GM18505 (cell line): ENCODE measurements at regions not wholly inside any gene's neighbourhood (a gene's known extent, or its start where the extent isn't known, plus 50 kb on each side); places are given as distances from the start of the nearest gene placed in this dataset.

Experiments
- ATAC-seq: cut with Tn5 transposase; IDR thresholded peaks from one replicate; pipeline ENCODE4 v1.9.1; 2021; ENCODE audit not compliant: unreplicated experiment
- POLR2A ChIP-seq: IDR thresholded peaks from 4 replicates; pipeline ENCODE4 v1.6.1; 2011; ENCODE audit warnings: borderline replicate concordance; ENCODE audit not compliant: insufficient read depth, insufficient read length; ENCODE audit errors: extremely low read depth

GRCh38 chr4:123786920-123787319 lies 390.3 kb downstream of the SPRY1 start:
- no peak for ATAC-seq

GRCh38 chr4:123787512-123788080 lies 391.0 kb downstream of the SPRY1 start:
- no peak for TF ChIP-seq POLR2A

More at GRCh38 chr4:123786920-123787319, 390.3 kb downstream of the SPRY1 start:
- TF ChIP-seq POLR2A: no peak

GRCh38 chr4:123788577-123788976 lies 392.0 kb downstream of the SPRY1 start:
- TF ChIP-seq POLR2A: no peak
- ATAC-seq: no peak

More at GRCh38 chr4:123787512-123788080, 391.0 kb downstream of the SPRY1 start:
- ATAC-seq: no peak

- no peak for ATAC-seq
- no peak for TF ChIP-seq POLR2A
Observed at GRCh38 chr4:123790681-123791080, 394.1 kb downstream of the SPRY1 start.

GRCh38 chr4:123802082-123802645 lies 405.6 kb downstream of the SPRY1 start:
- no peak for TF ChIP-seq POLR2A
- ATAC-seq: no peak

- TF ChIP-seq POLR2A: no peak
- no peak for ATAC-seq
Observed at GRCh38 chr4:123802933-123803332, 406.3 kb downstream of the SPRY1 start.

GRCh38 chr4:123804196-123804721 lies 407.7 kb downstream of the SPRY1 start:
- TF ChIP-seq POLR2A: no peak
- ATAC-seq: no peak

- TF ChIP-seq POLR2A: no peak
- no peak for ATAC-seq
Observed at GRCh38 chr4:123806056-123806455, 409.5 kb downstream of the SPRY1 start.

- no peak for TF ChIP-seq POLR2A
- ATAC-seq: no peak
Observed at GRCh38 chr4:123807187-123807586, 410.6 kb downstream of the SPRY1 start.

- no peak for ATAC-seq
- TF ChIP-seq POLR2A: no peak
Observed at GRCh38 chr4:123807866-123808265, 411.3 kb downstream of the SPRY1 start.

GRCh38 chr4:123809864-123810263 lies 413.3 kb downstream of the SPRY1 start:
- ATAC-seq: no peak
- TF ChIP-seq POLR2A: no peak

GRCh38 chr4:123812066-123812390 lies 415.4 kb downstream of the SPRY1 start:
- ATAC-seq: no peak
- no peak for TF ChIP-seq POLR2A

- no peak for TF ChIP-seq POLR2A
- no peak for ATAC-seq
Observed at GRCh38 chr4:123813901-123814300, 417.3 kb downstream of the SPRY1 start.

GRCh38 chr4:123816462-123816861 lies 419.9 kb downstream of the SPRY1 start:
- TF ChIP-seq POLR2A: no peak
- ATAC-seq: no peak
